Mesendoderm (in vitro differentiated cells): ENCODE measurements at regions not wholly inside any gene's neighbourhood (a gene's known extent, or its start where the extent isn't known, plus 50 kb on each side); places are given as distances from the start of the nearest gene placed in this dataset.
"Not testable (repeated sequence)": the region's sequence is repeated elsewhere in the genome, so short reads cannot be mapped to it uniquely, and the experiment has no call there.

ENCODE experiments used
- DNase-seq: peaks from one replicate; pipeline ENCODE4 v3.0.0; 2013
- H2AK5ac ChIP-seq: 2 replicates; pipeline ENCODE4 v1.6.1; 2013; ENCODE audit warnings: low read length, inconsistent platforms
- H2BK120ac ChIP-seq: 2 replicates; pipeline ENCODE4 v1.6.1; 2013; ENCODE audit warnings: low read depth, mild to moderate bottlenecking, low read length, moderate library complexity, mixed read lengths
- H2BK15ac ChIP-seq: replicated peaks from 2 replicates; pipeline ENCODE4 v1.6.1; 2013; ENCODE audit warnings: low read depth, mild to moderate bottlenecking, moderate library complexity
- H2BK5ac ChIP-seq: 2 replicates; pipeline ENCODE4 v1.6.1; 2013; ENCODE audit warnings: low read length, inconsistent platforms
- H3K18ac ChIP-seq: 2 replicates; pipeline ENCODE4 v1.6.1; 2013; ENCODE audit warnings: mild to moderate bottlenecking, low read length, mixed read lengths
- H3K23ac ChIP-seq: one replicate; pipeline ENCODE4 v1.6.1; 2013; ENCODE audit warnings: low read length
- H3K27ac ChIP-seq: 2 replicates; pipeline ENCODE4 v1.5.1; 2013; ENCODE audit warnings: low read depth, mild to moderate bottlenecking, inconsistent platforms, low read length, moderate library complexity
- H3K27me3 ChIP-seq: 2 replicates; pipeline ENCODE4 v1.6.1; 2013; ENCODE audit warnings: low read length, control low read depth, mild to moderate bottlenecking, inconsistent platforms; ENCODE audit not compliant: insufficient read depth, poor library complexity
- H3K36me3 ChIP-seq: 2 replicates; pipeline ENCODE4 v1.6.1; 2013; ENCODE audit warnings: low read length, inconsistent platforms; ENCODE audit not compliant: control insufficient read depth, insufficient read depth
- H3K4ac ChIP-seq: one replicate; pipeline ENCODE4 v1.6.1; 2013; ENCODE audit warnings: low read depth, mild to moderate bottlenecking, low read length, moderate library complexity
- H3K4me1 ChIP-seq: 2 replicates; pipeline ENCODE4 v1.6.1; 2013; ENCODE audit warnings: low read depth, low read length, inconsistent platforms; ENCODE audit not compliant: control insufficient read depth
- H3K4me2 ChIP-seq: 2 replicates; pipeline ENCODE4 v1.6.1; 2013; ENCODE audit warnings: low read length
- H3K4me3 ChIP-seq: 2 replicates; pipeline ENCODE4 v1.5.1; 2013; ENCODE audit warnings: mild to moderate bottlenecking, low read length
- H3K56ac ChIP-seq: one replicate; pipeline ENCODE4 v1.6.1; 2013; ENCODE audit warnings: low read length
- H3K79me1 ChIP-seq: 2 replicates; pipeline ENCODE4 v1.6.1; 2013; ENCODE audit warnings: low read length, inconsistent platforms
- H3K79me2 ChIP-seq: 2 replicates; pipeline ENCODE4 v1.6.1; 2013; ENCODE audit warnings: mild to moderate bottlenecking, low read length; ENCODE audit not compliant: control insufficient read depth, insufficient read depth
- H3K9ac ChIP-seq: 2 replicates; pipeline ENCODE4 v1.6.1; 2013; ENCODE audit warnings: low read length, inconsistent platforms
- H4K5ac ChIP-seq: one replicate; pipeline ENCODE4 v1.6.1; 2013; ENCODE audit warnings: low read length
- H4K8ac ChIP-seq: one replicate; pipeline ENCODE4 v1.6.1; 2013; ENCODE audit warnings: low read depth, mild to moderate bottlenecking, control low read depth, low read length, moderate library complexity
- WGBS: extraction: QIAGEN DNeasy Blood & Tissue Kit; methylation state at CpG from one replicate; pipeline ENCODE4 v1.1.7; 2013; ENCODE audit warnings: low lambda C conversion rate, missing lambda C conversion rate; ENCODE audit not compliant: insufficient coverage; ENCODE audit errors: extremely low coverage; 5-methylcytosine and 5-hydroxymethylcytosine counted together

- H2BK5ac ChIP-seq = no peak overlapping the region
- H3K4me3 ChIP-seq = no peak overlapping the region
- H3K23ac ChIP-seq = no peak overlapping the region
- no peaks in the 10 kb centered on the region for H3K79me2 ChIP-seq
- no peak overlapping the region for H3K56ac ChIP-seq
- H2BK120ac ChIP-seq = no peak overlapping the region
- no peak overlapping the region for H3K9ac ChIP-seq
- no peak overlapping the region for H3K27ac ChIP-seq
- no peak overlapping the region for H2AK5ac ChIP-seq
- no peaks in the 10 kb centered on the region for H3K36me3 ChIP-seq
- H4K8ac ChIP-seq = no peak overlapping the region
- no peaks in the 10 kb centered on the region for H3K79me1 ChIP-seq
- H3K4me1 ChIP-seq = no peaks in the 10 kb centered on the region
- H2BK15ac ChIP-seq = no peak overlapping the region
- no peak for DNase-seq
- no peak overlapping the region for H4K5ac ChIP-seq
- H3K4ac ChIP-seq = no peak overlapping the region
- H3K4me2 ChIP-seq = no peak overlapping the region
- no peaks in the 10 kb centered on the region for H3K27me3 ChIP-seq
- no CpG with 5 or more reads among the region's 5 CpGs for WGBS
- no peak overlapping the region for H3K18ac ChIP-seq
Measured at GRCh38 chr4:77347351-77347966, 190.5 kb downstream of the CCNG2 start.

GRCh38 chr4:77348815-77349214, 191.8 kb downstream of the CCNG2 start:
- Histone ChIP-seq H3K4me1 (no peaks in the 10 kb centered on the region), H3K18ac (no peak overlapping the region), H4K5ac (no peak overlapping the region), H3K79me1 (no peaks in the 10 kb centered on the region), H3K56ac (no peak overlapping the region), H3K4me2 (no peak overlapping the region), H3K4me3 (no peak overlapping the region), H3K23ac (no peak overlapping the region), H2BK15ac (no peak overlapping the region), H3K79me2 (no peaks in the 10 kb centered on the region), H3K27ac (no peak overlapping the region), H3K4ac (no peak overlapping the region), H2BK5ac (no peak overlapping the region), H3K9ac (no peak overlapping the region), H2AK5ac (no peak overlapping the region), H4K8ac (no peak overlapping the region), H2BK120ac (no peak overlapping the region), H3K27me3 (no peaks in the 10 kb centered on the region), H3K36me3 (no peaks in the 10 kb centered on the region)
- DNase-seq = no peak

GRCh38 chr4:77349364-77349763, 192.4 kb downstream of the CCNG2 start:
- no peaks in the 10 kb centered on the region for H3K79me1 ChIP-seq
- no peak overlapping the region for H3K23ac ChIP-seq
- WGBS = no CpG with 5 or more reads among the region's 3 CpGs

GRCh38 chr4:77349796-77350195, 192.8 kb downstream of the CCNG2 start:
- Histone ChIP-seq H4K5ac (no peak overlapping the region), H2BK15ac (no peak overlapping the region), H3K27ac (no peak overlapping the region), H3K4me2 (no peak overlapping the region), H2AK5ac (no peak overlapping the region), H3K9ac (no peak overlapping the region), H2BK5ac (no peak overlapping the region), H3K23ac (no peak overlapping the region), H3K4me3 (no peak overlapping the region), H3K56ac (no peak overlapping the region), H3K79me2 (no peaks in the 10 kb centered on the region), H4K8ac (no peak overlapping the region), H3K4me1 (no peaks in the 10 kb centered on the region), H3K4ac (no peak overlapping the region), H3K18ac (no peak overlapping the region), H3K79me1 (no peaks in the 10 kb centered on the region), H3K27me3 (no peaks in the 10 kb centered on the region), H2BK120ac (no peak overlapping the region), H3K36me3 (no peaks in the 10 kb centered on the region)
- DNase-seq = no peak
- no CpG with 5 or more reads among the region's 1 CpG for WGBS

More at GRCh38 chr4:77349364-77349763, 192.4 kb downstream of the CCNG2 start:
- Histone ChIP-seq H3K4ac (no peak overlapping the region), H4K5ac (no peak overlapping the region), H3K27me3 (no peaks in the 10 kb centered on the region), H3K56ac (no peak overlapping the region), H3K4me1 (no peaks in the 10 kb centered on the region), H3K27ac (no peak overlapping the region), H2BK15ac (no peak overlapping the region), H3K9ac (no peak overlapping the region), H2BK120ac (no peak overlapping the region), H3K79me2 (no peaks in the 10 kb centered on the region), H3K18ac (no peak overlapping the region), H2BK5ac (no peak overlapping the region), H3K4me2 (no peak overlapping the region), H4K8ac (no peak overlapping the region), H3K36me3 (no peaks in the 10 kb centered on the region), H2AK5ac (no peak overlapping the region), H3K4me3 (no peak overlapping the region)
- no peak for DNase-seq

- Histone ChIP-seq H3K27me3 (no peaks in the 10 kb centered on the region), H3K18ac (no peak overlapping the region), H3K79me2 (no peaks in the 10 kb centered on the region), H2BK5ac (no peak overlapping the region), H4K8ac (no peak overlapping the region), H4K5ac (no peak overlapping the region), H3K4me2 (no peak overlapping the region), H3K36me3 (no peaks in the 10 kb centered on the region), H2AK5ac (no peak overlapping the region), H3K4me3 (no peak overlapping the region), H3K4me1 (no peaks in the 10 kb centered on the region), H3K4ac (no peak overlapping the region), H3K9ac (no peak overlapping the region), H2BK15ac (no peak overlapping the region), H3K56ac (no peak overlapping the region), H3K23ac (no peak overlapping the region), H2BK120ac (no peak overlapping the region), H3K79me1 (no peaks in the 10 kb centered on the region), H3K27ac (no peak overlapping the region)
- DNase-seq = no peak
- WGBS = no CpG with 5 or more reads among the region's 1 CpG
Measured at GRCh38 chr4:77352192-77352591, 195.2 kb downstream of the CCNG2 start.

GRCh38 chr4:77353724-77354315, 196.8 kb downstream of the CCNG2 start:
- not testable (repeated sequence) for H3K79me1 ChIP-seq, H3K4ac ChIP-seq, H3K79me2 ChIP-seq, H3K56ac ChIP-seq, H3K9ac ChIP-seq, H4K8ac ChIP-seq, H2BK120ac ChIP-seq, H3K4me1 ChIP-seq, H3K27me3 ChIP-seq, H3K36me3 ChIP-seq, H2BK5ac ChIP-seq, H4K5ac ChIP-seq, H2AK5ac ChIP-seq, H3K4me3 ChIP-seq, H3K27ac ChIP-seq, H3K23ac ChIP-seq, H2BK15ac ChIP-seq, DNase-seq, H3K4me2 ChIP-seq, H3K18ac ChIP-seq
- no CpG with 5 or more reads among the region's 5 CpGs for WGBS
